Right lobe of liver (tissue), 6 donors: ENCODE measurements at regions not wholly inside any gene's neighbourhood (a gene's known extent, or its start where the extent isn't known, plus 50 kb on each side); places are given as distances from the start of the nearest gene placed in this dataset.

Experiments used
- ATAC-seq, 4 donors: fragments of 200-7000 bp; cut with Tn5 transposase; one replicate each; pipeline ENCODE4 v1.9.1; 2020; ENCODE audit warnings: mild to moderate bottlenecking in 4 of 4, moderate library complexity in 4 of 4
- DNase-seq, 3 donors: peaks; one replicate each; pipeline ENCODE4 v3.0.0-alpha.2; 2020
- H3K27ac ChIP-seq, 3 donors: fragments of 200-600 bp; one replicate each; pipeline ENCODE4 v1.8.0; 2022
- H3K27me3 ChIP-seq, 2 donors: fragments of 200-600 bp; one replicate each; pipeline ENCODE4 v1.8.0; 2022
- H3K36me3 ChIP-seq, 4 donors: fragments of 200-600 bp; sonication (generic) in 1 of 4; one replicate each; pipeline versions ENCODE4 v1.5.1 to v1.8.0; 2017 to 2022; ENCODE audit warnings: control low read depth in 1 of 4
- H3K4me1 ChIP-seq, 4 donors: fragments of 200-600 bp; sonication (generic) in 1 of 4; one replicate each; pipeline versions ENCODE4 v1.5.1 to v1.8.0; 2017 to 2022; ENCODE audit warnings: control low read depth in 1 of 4
- H3K4me3 ChIP-seq, 3 donors: fragments of 200-600 bp; one replicate each; pipeline ENCODE4 v1.8.0; 2022
- H3K9me3 ChIP-seq, 4 donors: fragments of 200-600 bp; sonication (generic) in 1 of 4; one replicate each; pipeline versions ENCODE4 v1.5.1 to v1.8.0; 2017 to 2022; ENCODE audit warnings: control low read depth in 1 of 4
- POLR2A ChIP-seq: fragments of 450-650 bp; IDR thresholded peaks from one replicate; pipeline ENCODE4 v1.6.1; 2017; ENCODE audit warnings: antibody characterized with exemption, mild to moderate bottlenecking
- WGBS: methylation state at CpG from one replicate; pipeline ENCODE4 v1.1.6; 2018; ENCODE audit warnings: low coverage, low lambda C conversion rate; ENCODE audit not compliant: insufficient coverage; ENCODE audit errors: missing lambda C conversion rate; 5-methylcytosine and 5-hydroxymethylcytosine counted together
- intact Hi-C, 2 donors: fragments of 100-400 bp; cut with DNase I; formaldehyde crosslinking; loops; one replicate each; pipeline versions ENCODE4 v1.11.2 to v1.14.1; 2022
- TF ChIP-seq, protein P1 (sequence below), 4 donors: fragments of 200-600 bp in 3 of 4; fragments of 450-650 bp in 1 of 4; IDR thresholded peaks; one replicate each; pipeline versions ENCODE4 v1.5.1 to v1.8.0; 2016 to 2022; ENCODE audit warnings: antibody characterized with exemption in 4 of 4, mild to moderate bottlenecking in 2 of 4
- donor health status: DM: no; HTN: yes; CAD: no.
- donor health status: DM: no; HTN: no; CAD: no.
- donor health status: DM: no; HTN: no; CAD: no.
- donor health status: DM: no; HTN: yes; CAD: no.
- donor health status: DM: no; HTN: yes; CAD: no.

DNA sequence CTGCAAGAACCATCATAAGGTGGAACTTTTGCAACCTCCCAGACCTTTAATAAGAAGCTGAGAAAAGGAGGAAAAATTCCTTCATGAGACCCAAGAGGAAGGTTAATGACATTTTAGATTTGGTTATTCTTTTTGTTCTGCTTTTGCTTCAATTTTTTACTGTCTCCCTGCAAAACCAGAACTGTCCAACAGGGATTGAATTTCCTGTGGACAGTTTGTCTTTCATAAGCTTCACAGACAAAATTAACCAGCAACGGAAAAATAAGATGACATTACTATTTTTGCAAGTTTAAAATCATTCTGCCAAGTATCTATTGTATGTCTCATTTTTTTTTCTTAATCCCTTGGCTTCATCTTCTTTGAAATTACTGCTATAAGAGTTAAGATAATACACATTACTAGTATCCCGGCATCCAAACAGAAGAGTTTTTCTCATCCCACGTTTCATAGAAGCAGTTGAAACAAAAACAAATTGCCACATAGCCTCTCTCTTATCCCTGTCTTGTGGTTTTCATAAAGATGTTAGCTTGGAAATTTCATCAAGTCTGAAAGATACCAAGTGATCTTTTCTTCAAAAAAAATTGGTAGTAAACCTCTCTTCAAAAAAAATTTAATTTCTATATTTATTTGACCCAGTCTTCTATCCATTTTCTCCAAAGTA is 465.3 kb upstream of the PTBP2 start:
- TF ChIP-seq, protein P1, sequence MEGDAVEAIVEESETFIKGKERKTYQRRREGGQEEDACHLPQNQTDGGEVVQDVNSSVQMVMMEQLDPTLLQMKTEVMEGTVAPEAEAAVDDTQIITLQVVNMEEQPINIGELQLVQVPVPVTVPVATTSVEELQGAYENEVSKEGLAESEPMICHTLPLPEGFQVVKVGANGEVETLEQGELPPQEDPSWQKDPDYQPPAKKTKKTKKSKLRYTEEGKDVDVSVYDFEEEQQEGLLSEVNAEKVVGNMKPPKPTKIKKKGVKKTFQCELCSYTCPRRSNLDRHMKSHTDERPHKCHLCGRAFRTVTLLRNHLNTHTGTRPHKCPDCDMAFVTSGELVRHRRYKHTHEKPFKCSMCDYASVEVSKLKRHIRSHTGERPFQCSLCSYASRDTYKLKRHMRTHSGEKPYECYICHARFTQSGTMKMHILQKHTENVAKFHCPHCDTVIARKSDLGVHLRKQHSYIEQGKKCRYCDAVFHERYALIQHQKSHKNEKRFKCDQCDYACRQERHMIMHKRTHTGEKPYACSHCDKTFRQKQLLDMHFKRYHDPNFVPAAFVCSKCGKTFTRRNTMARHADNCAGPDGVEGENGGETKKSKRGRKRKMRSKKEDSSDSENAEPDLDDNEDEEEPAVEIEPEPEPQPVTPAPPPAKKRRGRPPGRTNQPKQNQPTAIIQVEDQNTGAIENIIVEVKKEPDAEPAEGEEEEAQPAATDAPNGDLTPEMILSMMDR (IDR thresholded peaks at IDR 0.05): no peak
- TF ChIP-seq POLR2A: no peak
- ATAC-seq: no peak
- 47% methylated on average over 3 of the region's 3 CpGs for WGBS
- Histone ChIP-seq H3K36me3 (no peaks in the 10 kb centered on the region), H3K4me1 (no peaks in the 10 kb centered on the region), H3K27me3 (no peaks in the 10 kb centered on the region), H3K4me3 (no peak overlapping the region), H3K27ac (no peak overlapping the region), H3K9me3 (no peaks in the 10 kb centered on the region)
- intact Hi-C loops: no loop called here
- DNase-seq: no peak

DNA sequence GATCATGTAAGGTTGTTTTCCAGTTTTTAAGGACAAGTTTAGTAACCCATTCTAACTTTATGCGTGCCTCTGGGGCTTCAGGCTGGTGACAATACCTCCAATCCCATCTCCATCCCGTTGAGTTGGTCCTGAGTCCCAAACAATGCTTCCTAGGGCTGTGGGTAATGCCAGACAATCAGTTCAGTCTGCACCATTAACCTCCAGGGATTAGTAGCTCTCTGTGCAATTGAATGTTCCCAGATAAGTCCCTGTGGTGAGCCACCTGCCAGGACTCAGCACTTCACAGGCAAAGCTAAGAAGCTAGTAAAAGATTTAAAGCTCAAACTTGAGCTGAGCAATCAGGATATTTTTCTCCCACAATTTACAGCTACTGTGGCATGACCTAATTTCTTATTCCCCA is 462.2 kb upstream of the PTBP2 start:
- H3K9me3 ChIP-seq: no peaks in the 10 kb centered on the region
- no peak overlapping the region for H3K4me3 ChIP-seq
- no peaks in the 10 kb centered on the region for H3K36me3 ChIP-seq
- WGBS: 20% methylated on average over 2 of the region's 2 CpGs
- H3K4me1 ChIP-seq: no peaks in the 10 kb centered on the region
- no peaks in the 10 kb centered on the region for H3K27me3 ChIP-seq
- H3K27ac ChIP-seq: no peak overlapping the region
- intact Hi-C loops: no loop called here
- TF ChIP-seq, protein P1 (IDR thresholded peaks at IDR 0.05): no peak
- no peak for TF ChIP-seq POLR2A
- DNase-seq (no peak), ATAC-seq (no peak)

DNA sequence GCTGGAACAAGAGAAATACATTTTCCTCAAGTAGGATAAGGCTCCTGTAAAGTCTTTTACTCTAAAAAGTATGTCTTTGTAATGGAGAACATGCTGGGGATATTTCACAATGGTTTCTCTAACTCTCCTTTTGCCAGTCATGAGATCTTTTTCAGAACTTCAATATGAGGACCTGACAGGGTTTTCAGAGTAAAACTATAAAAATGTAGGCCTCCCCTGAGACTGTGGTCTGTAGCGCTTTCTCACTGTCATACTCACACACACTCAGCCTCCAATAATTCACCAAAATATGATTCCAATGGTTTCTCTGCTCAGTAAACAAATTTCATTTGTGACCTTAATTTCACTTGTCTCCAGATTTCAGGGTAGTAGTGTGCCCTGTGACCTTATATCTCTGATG is 440.1 kb upstream of the PTBP2 start:
- intact Hi-C loops: no loop called here
- no peak for ATAC-seq
- TF ChIP-seq, protein P1 (IDR thresholded peaks at IDR 0.05): no peak

DNA sequence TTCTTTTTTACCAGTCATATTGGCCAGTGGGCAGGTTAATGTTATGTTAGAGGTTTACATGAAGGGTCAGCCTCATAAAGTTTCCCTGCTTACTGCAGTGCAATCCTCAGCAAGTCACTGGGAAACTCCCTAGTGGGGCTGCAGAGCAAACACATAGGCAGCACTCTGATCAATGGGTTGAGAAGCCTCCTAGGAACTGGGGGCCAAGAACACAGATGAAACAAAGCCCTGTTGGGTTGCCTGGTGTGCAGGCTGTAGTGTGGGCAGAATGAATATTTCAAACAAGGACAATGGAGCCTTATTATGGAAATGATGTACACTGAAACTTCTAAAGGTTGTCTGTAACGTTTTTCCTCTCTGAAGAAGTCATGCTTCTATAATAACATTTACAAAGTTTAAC is 431.6 kb upstream of the PTBP2 start:
- Histone ChIP-seq H3K27ac (no peak overlapping the region), H3K4me1 (no peaks in the 10 kb centered on the region), H3K36me3 (no peaks in the 10 kb centered on the region), H3K4me3 (no peak overlapping the region), H3K27me3 (no peaks in the 10 kb centered on the region), H3K9me3 (no peaks in the 10 kb centered on the region)
- DNase-seq: no peak
- ATAC-seq: no peak
- no peak for TF ChIP-seq POLR2A
- TF ChIP-seq, protein P1 (IDR thresholded peaks at IDR 0.05): no peak
- 50% methylated on average over 1 of the region's 1 CpG for WGBS
- intact Hi-C loops: no loop called here

More for the DNA sequence above, 440.1 kb upstream of the PTBP2 start:
- H3K9me3 ChIP-seq: no peaks in the 10 kb centered on the region
- H3K27me3 ChIP-seq: no peaks in the 10 kb centered on the region
- H3K36me3 ChIP-seq: no peaks in the 10 kb centered on the region
- DNase-seq: no peak
- WGBS: 100% methylated on average over 1 of the region's 1 CpG
- H3K4me3 ChIP-seq: no peak overlapping the region
- no peaks in the 10 kb centered on the region for H3K4me1 ChIP-seq
- no peak overlapping the region for H3K27ac ChIP-seq

DNA sequence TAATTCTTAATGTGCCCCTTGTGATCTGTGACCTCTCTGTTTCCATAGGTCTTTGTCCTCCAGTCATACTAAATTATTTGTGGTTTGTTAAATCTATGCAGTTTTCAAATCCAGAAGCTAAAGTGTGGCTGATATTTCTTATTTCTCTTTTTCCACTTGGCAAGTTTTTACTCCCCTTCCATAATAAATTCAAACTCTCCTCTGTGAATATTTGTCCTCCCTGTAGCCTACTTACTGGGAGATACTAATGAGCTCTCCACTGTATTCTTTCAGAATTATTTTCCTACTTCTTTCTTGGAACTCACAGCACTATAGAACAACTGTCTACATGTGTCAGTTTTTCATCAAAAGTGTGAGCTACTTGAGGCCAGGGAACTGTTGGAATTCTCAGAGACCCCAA is 430.8 kb upstream of the PTBP2 start:
- Histone ChIP-seq H3K4me1 (no peaks in the 10 kb centered on the region), H3K4me3 (no peak overlapping the region), H3K27ac (no peak overlapping the region), H3K36me3 (no peaks in the 10 kb centered on the region), H3K27me3 (no peaks in the 10 kb centered on the region), H3K9me3 (no peaks in the 10 kb centered on the region)
- intact Hi-C loops: no loop called here
- no peak for TF ChIP-seq POLR2A
- TF ChIP-seq, protein P1 (IDR thresholded peaks at IDR 0.05): no peak
- DNase-seq: no peak
- no peak for ATAC-seq
